Epidermal melanocyte (primary cell): ENCODE measurements at regions not wholly inside any gene's neighbourhood (a gene's known extent, or its start where the extent isn't known, plus 50 kb on each side); places are given as distances from the start of the nearest gene placed in this dataset.

ENCODE experiments used
- DNase-seq: peaks from one replicate; pipeline ENCODE4 v3.0.0; 2011; ENCODE audit warnings: low spot score; ENCODE audit not compliant: insufficient read length

DNA sequence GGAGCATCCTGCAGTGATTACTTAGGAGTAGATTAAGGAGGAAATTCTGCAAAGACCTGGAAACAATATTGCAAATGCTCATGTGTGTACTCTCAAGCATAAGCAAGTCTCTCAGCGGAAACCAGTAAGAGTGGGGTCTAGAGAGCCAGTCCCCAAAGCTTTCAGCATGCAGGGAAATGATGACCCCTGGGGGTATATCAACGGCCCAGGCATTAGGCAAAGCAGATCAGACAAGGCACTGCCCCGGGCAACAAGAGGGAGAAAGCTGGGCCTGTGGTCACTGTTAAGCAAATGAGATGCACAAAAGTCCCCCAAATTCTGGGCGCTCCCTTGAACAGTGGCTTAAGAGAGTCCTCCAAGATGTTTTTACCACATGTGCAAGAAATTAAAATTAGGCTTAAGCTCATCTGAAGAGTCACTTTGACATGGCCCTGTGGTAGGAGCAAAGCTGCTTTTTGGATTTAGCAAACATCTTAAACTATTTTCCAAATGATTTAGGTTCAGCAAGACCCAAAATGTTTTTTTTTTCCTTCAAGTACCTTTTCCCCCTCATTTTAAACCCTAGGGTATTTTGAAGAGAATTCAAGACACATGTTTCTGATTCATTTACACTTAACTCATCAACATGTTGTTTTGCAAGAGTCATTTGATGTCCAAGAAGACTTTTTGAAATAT, 457.1 kb upstream of the TBX3 start:
- DNase-seq, result no peak

DNA sequence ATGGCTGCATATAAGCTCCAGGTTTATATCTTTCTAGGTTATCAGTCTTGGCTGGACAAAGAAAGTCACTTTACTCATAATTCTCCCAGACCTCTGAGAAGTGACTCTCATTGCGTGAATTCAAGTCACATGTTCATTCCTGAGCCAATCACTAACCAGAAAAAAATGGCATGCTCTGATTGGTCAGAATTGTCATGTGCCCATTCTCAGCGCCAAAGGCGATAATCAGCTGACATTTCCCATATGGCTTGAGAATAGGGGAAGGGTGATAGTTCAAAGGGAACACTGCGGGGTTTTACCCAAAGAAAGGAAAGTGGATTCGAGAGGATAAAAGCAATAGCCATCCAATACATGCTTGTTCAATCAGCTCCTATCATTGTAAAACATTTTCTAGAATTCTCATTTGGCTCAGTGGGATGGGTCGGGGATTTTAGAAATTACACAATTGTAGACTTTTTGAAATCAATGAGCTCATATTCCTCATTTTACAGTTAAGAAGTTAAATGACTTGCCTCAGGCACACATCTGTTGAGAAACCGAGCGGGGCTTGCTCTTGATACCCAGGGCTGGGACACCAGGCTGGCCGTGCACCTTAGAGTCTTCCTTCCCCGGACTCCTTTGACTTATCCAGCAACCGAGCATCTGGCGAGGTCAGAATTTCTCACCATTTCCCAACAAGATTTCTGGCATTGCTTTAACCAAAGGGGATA, 454.0 kb upstream of the TBX3 start:
- no peak for DNase-seq

DNA sequence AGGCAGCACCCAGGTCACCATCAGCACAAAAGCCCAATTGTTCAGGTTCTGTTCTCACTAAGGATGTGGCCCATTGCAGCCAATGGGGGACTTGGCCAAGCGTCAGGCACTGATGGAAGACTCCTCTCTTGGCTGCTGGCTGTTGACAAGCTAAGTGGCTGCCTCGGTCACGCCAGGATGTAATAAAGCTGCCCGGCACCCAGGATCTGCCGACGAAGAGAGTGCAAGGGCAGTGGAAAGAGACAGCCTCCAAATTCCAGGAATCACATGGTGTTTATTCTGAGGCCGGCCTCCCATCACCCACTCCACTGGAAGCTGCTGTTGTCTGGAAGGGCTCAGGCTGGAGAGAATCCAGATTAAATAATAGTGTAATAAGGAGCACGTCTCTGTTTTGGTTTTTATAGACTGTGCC, 451.8 kb upstream of the TBX3 start:
- DNase-seq, result peak; percentile 38

GRCh38 chr12:115134298-115134697, 450.3 kb upstream of the TBX3 start:
- DNase-seq, result no peak

DNA sequence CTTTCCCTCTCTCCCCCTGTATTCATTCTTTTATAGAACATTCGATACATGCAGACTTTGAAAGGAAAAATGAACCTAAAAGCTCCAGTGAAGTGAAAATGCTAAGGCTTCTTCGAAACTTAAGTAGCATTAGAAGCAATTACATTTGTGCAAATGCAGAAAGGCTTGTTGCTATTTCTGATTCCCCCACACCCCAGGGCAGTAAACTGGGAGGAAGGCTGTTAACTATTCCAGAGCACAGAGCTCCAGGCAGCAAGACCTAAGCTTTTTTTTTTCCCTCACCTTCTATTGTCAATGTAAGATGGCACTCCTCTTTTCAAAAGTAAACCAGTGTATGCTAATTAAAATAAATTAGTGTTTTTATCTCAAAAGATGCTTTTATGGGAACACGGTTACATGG, 448.9 kb upstream of the TBX3 start:
- DNase-seq, result no peak

- DNase-seq, result peak; percentile 55
Measured at GRCh38 chr12:115132145-115132544, 448.2 kb upstream of the TBX3 start.

DNA sequence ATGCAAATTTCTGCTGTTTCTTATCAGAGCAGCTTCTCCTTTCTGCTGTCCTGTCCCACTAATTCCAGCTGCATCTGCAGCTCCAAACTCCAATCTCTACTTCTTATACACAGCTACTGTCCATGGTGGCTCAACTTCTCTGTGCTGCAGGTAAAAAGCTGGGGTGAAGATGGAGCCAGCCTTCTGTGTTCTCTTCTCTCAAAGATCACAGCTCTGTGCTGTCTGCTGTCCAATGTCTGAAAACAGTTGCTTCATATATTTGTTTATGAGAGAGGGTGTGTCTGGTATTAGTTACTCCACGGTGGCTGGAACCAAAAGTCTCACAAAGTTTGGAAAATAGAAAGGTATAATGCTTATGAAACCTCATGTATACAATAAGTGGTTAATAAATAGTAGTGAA, 445.8 kb upstream of the TBX3 start:
- no peak for DNase-seq

- DNase-seq, result no peak
Measured at GRCh38 chr12:115121053-115121452, 437.1 kb upstream of the TBX3 start.

DNA sequence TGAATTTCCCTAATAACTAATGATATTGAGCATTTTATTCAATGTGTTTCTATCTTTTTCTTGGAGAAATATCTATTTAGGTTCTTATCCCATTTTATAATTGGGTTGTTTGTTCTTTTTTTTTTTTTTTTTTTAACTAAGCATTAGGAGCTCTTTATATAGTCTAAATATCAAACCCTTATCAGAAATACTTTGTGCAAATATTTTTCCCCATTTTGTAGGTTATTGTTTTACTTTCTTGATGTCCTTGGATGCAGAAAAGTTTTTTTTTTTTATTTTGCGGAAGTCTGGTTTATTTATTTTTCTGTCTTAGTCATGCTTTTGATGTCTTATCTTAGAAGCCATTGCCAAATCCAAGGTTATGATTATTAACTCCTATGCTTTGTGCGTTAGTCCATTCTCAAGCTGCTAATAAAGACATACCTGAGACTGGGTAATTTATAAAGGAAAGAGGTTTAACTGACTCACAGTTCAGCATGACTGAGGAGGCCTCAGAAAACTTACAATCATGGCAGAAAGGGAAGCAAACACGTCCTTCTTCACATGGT, 434.3 kb upstream of the TBX3 start:
- no peak for DNase-seq

- no peak for DNase-seq
Measured at GRCh38 chr12:115114140-115114539, 430.2 kb upstream of the TBX3 start.

GRCh38 chr12:115109863-115110262, 425.9 kb upstream of the TBX3 start:
- DNase-seq, result no peak

GRCh38 chr12:115108129-115109100, 424.4 kb upstream of the TBX3 start:
- DNase-seq, result no peak

- no peak for DNase-seq
Measured at GRCh38 chr12:115103884-115104883, 420.2 kb upstream of the TBX3 start.

DNA sequence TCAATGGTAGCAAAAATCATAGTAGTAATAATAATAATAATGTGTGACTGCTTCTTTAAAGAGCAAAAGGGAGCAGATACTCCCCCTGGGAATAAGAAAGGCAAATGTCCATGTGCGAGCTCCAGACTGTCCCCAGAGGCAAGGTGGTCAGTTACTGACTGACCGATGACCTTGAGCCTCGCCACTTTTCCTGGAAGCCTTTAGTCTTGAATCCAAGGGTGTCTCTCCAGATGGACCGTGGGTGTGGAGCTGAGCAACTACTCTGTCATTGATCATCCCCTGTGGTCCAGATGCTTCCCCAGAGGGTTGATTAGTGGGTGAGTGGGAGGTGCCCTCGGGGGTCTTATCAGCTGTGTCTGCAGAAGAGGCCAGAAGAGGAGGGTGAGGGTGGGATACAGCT, 418.5 kb upstream of the TBX3 start:
- DNase-seq, result no peak

DNA sequence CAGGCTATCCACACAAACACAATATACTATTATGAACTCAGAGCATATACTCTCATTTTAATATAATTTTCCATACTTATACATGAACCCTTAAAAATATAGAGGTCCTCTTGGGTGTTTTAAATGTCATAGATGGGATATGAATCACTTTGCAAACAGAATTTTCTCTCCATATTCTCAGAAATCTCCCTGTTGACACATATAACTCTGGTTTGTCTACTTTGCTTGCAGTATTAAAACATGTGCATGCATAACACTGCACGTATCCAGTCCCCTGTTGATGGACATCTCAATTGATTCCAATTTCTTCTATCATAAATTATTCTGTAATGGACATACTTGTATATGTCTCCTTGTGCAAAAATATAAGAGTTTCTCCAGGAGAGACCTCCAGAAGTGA, 417.5 kb upstream of the TBX3 start:
- DNase-seq, result no peak

- DNase-seq, result no peak
Measured at GRCh38 chr12:115097416-115097815, 413.4 kb upstream of the TBX3 start.

DNA sequence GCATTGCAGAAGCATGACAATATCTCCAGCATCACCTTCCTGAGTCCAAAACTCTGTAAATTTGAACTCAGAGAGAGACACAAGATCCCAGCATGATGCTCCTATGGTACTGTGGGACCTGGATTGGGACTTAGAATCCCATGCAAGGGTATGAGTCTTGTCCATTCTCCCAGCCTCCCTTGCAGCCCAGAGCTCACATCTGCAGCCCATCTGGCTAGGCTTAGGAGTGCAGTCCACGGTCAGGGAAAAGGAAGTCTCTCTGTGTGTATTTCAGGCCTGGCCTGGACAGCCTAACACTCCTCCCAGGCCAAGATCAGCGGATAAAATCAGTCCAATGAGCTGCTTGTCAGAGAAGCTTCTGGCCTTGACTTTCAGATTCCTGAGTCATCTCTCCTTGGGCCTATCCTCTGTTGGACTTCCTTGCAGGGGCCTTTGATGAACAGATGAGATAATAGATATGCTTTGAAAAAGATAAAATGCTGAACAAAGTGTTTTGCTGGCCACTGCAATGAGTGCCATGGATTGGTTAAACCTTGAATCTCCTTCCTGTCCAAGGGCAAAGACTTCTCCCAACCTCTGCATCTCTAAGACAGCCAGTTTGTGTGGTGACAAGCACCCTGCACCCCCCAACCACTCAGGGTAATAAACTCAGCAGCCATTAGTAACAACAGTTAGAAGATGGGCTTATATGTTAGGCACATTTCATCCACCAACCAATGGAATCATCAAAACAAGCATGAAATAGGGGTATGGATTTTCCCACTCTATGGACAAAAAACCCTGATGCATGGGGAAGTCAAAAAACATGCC, 412.8 kb upstream of the TBX3 start:
- DNase-seq, result no peak

- DNase-seq, result no peak
Measured at GRCh38 chr12:115095073-115095748, 411.2 kb upstream of the TBX3 start.

DNA sequence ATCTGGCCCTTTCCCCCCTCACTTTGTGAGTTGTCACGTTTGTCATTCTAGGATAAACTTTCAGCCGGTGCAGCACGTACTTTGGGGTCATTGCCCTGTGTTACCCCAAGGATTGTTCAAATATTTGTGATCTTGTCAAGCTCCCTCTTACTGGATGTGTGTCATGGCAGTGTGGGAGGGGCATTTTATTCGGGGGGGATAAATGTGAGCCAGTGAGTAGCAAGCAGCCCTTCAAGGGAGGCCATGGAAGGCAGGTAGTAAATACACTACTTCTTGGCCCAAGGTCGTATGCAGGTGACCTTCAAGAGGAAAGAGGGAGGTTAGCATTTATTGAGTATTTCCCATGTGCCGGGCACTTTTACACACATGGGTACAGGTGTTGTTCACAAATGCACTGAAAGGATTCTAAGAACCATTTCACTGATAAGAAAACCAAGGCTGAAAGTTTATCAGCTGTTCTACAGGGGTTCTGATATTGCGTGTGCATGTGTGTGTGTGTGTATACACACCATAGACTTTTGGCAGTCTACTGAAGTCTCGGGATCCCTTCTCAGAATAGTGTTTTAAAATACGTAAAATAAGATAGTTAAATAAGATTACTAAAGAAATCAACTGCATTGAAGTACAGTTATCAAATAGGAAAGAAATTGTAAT, 410.3 kb upstream of the TBX3 start:
- no peak for DNase-seq
